MM.1S (cell line): ENCODE measurements at regions not wholly inside any gene's neighbourhood (a gene's known extent, or its start where the extent isn't known, plus 50 kb on each side); places are given as distances from the start of the nearest gene placed in this dataset.
"Not testable (repeated sequence)": the region's sequence is repeated elsewhere in the genome, so short reads cannot be mapped to it uniquely, and the experiment has no call there.

Source experiments
- DNase-seq: peaks from one replicate; pipeline ENCODE4 v3.0.0-alpha.2; 2015
- H2AFZ ChIP-seq: fragments of 300-600 bp; sonication (generic); 2 replicates; pipeline ENCODE4 v1.6.0; 2016; ENCODE audit warnings: antibody characterized with exemption, low read length
- H3F3A ChIP-seq: fragments of 300-600 bp; sonication (generic); 2 replicates; pipeline ENCODE4 v1.6.1; 2016; ENCODE audit warnings: mild to moderate bottlenecking, antibody characterized with exemption, low read length, moderate library complexity, mixed read lengths; ENCODE audit not compliant: insufficient read depth
- H3K27ac ChIP-seq: fragments of 300-600 bp; sonication (generic); 2 replicates; pipeline ENCODE4 v1.5.1; 2016; ENCODE audit warnings: mild to moderate bottlenecking, low read length
- H3K27me3 ChIP-seq: fragments of 300-600 bp; sonication (generic); replicated peaks from 2 replicates; pipeline ENCODE4 v1.6.0; 2016; ENCODE audit warnings: low read length; ENCODE audit not compliant: insufficient read depth
- H3K36me3 ChIP-seq: fragments of 300-600 bp; sonication (generic); replicated peaks from 2 replicates; pipeline ENCODE4 v1.6.1; 2016; ENCODE audit warnings: mild to moderate bottlenecking, low read length, mixed read lengths; ENCODE audit not compliant: insufficient read depth
- H3K4me1 ChIP-seq: fragments of 300-600 bp; sonication (generic); 2 replicates; pipeline ENCODE4 v1.6.1; 2016; ENCODE audit warnings: low read length, mixed read lengths
- H3K4me2 ChIP-seq: fragments of 300-600 bp; sonication (generic); 2 replicates; pipeline ENCODE4 v1.6.0; 2016; ENCODE audit warnings: low read depth, low read length
- H3K4me3 ChIP-seq: fragments of 300-600 bp; sonication (generic); 2 replicates; pipeline ENCODE4 v1.5.1; 2016; ENCODE audit warnings: low read length, mixed read lengths
- H3K79me2 ChIP-seq: fragments of 300-600 bp; sonication (generic); 2 replicates; pipeline ENCODE4 v1.6.1; 2016; ENCODE audit warnings: mixed run types, low read length, mixed read lengths
- H3K9ac ChIP-seq: fragments of 300-600 bp; sonication (generic); 2 replicates; pipeline ENCODE4 v1.6.1; 2016; ENCODE audit warnings: low read length, mixed read lengths
- H3K9me2 ChIP-seq: fragments of 300-600 bp; sonication (generic); replicated peaks from 2 replicates; pipeline ENCODE4 v1.6.1; 2016; ENCODE audit warnings: mild to moderate bottlenecking, low read length, mixed read lengths; ENCODE audit not compliant: insufficient read depth
- H3K9me3 ChIP-seq: fragments of 300-600 bp; sonication (generic); replicated peaks from 2 replicates; pipeline ENCODE4 v1.6.1; 2016; ENCODE audit warnings: mild to moderate bottlenecking, low read length, mixed read lengths; ENCODE audit not compliant: insufficient read depth
- H4K20me1 ChIP-seq: fragments of 300-600 bp; sonication (generic); 2 replicates; pipeline ENCODE4 v1.6.1; 2016; ENCODE audit warnings: mild to moderate bottlenecking, low read length, moderate library complexity, mixed read lengths; ENCODE audit not compliant: insufficient read depth
- EZH2 ChIP-seq: fragments of 300-600 bp; sonication (generic); optimal IDR thresholded peaks from 2 replicates; pipeline ENCODE3; 2017; ENCODE audit warnings: low read depth, mild to moderate bottlenecking, antibody characterized with exemption, low read length, mixed read lengths
- EZH2phosphoT487 ChIP-seq: fragments of 300-600 bp; sonication (generic); IDR thresholded peaks from 2 replicates; pipeline ENCODE4 v1.6.1; 2018; ENCODE audit warnings: antibody characterized with exemption, low read length
- TF ChIP-seq, protein P1 (sequence below): fragments of 300-600 bp; sonication (generic); IDR thresholded peaks from 2 replicates; pipeline ENCODE4 v1.5.1; 2016; ENCODE audit warnings: antibody characterized with exemption, low read length, mixed read lengths

DNA sequence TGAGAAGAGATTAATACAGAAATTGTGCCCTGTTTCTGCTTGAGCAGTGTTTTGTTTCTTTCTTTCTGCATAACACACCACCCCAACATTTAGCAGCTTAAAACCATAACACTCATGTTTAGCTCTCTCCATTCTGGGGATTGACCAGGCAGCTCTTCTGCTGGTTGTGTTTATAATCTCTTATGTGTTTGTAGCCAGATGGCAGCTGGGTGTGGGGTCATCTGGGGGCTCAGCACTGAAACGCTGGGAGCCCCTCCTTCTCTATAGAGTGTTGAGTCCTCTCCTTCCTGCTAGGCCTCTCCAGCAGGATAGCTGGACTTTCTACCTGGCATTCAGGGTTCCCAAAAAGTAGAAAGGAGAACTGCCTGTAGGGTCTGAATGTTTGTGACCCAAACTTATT lies 270.6 kb downstream of the TTC8 start:
- H3K4me3 ChIP-seq: no peak overlapping the region
- H3K9me2 ChIP-seq: no peaks in the 10 kb centered on the region
- H3K79me2 ChIP-seq: no peaks in the 10 kb centered on the region
- no peaks in the 10 kb centered on the region for H4K20me1 ChIP-seq
- H3K27ac ChIP-seq: no peak overlapping the region
- DNase-seq: no peak
- TF ChIP-seq, protein P1, sequence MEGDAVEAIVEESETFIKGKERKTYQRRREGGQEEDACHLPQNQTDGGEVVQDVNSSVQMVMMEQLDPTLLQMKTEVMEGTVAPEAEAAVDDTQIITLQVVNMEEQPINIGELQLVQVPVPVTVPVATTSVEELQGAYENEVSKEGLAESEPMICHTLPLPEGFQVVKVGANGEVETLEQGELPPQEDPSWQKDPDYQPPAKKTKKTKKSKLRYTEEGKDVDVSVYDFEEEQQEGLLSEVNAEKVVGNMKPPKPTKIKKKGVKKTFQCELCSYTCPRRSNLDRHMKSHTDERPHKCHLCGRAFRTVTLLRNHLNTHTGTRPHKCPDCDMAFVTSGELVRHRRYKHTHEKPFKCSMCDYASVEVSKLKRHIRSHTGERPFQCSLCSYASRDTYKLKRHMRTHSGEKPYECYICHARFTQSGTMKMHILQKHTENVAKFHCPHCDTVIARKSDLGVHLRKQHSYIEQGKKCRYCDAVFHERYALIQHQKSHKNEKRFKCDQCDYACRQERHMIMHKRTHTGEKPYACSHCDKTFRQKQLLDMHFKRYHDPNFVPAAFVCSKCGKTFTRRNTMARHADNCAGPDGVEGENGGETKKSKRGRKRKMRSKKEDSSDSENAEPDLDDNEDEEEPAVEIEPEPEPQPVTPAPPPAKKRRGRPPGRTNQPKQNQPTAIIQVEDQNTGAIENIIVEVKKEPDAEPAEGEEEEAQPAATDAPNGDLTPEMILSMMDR: no peak
- TF ChIP-seq EZH2phosphoT487: no peak
- TF ChIP-seq EZH2: no peak
- no peaks in the 10 kb centered on the region for H3K36me3 ChIP-seq
- H3K9me3 ChIP-seq: no peaks in the 10 kb centered on the region
- H3K4me1 ChIP-seq: no peaks in the 10 kb centered on the region
- no peak overlapping the region for H2AFZ ChIP-seq
- H3K9ac ChIP-seq: no peak overlapping the region
- H3K27me3 ChIP-seq: no peaks in the 10 kb centered on the region
- H3K4me2 ChIP-seq: no peak overlapping the region
- H3F3A ChIP-seq: no peaks in the 10 kb centered on the region

DNA sequence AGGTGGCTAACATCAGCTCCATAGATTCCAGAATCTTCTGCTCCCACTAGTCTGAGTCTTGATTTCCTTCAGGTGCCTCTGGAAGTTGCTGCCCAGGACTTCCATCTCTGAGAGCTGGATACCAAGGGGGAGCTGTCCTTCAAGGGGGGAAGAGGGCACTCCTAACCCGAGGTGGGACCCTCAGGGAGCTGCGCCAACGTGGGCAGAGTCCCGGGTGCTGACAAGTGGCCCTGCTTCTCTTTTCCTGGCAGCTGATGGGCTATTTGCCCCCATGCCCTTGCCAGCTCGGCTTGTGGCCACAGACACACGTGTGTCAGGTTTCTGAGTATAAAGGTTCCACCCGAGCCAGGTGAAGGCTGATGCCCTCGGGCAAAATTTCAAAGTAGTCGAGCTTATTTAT lies 272.5 kb downstream of the TTC8 start:
- Histone ChIP-seq H3K4me1 (no peaks in the 10 kb centered on the region), H3K27me3 (no peaks in the 10 kb centered on the region), H3K9ac (no peak overlapping the region), H3K4me2 (no peak overlapping the region), H3F3A (no peaks in the 10 kb centered on the region), H3K36me3 (no peaks in the 10 kb centered on the region), H4K20me1 (no peaks in the 10 kb centered on the region), H3K79me2 (no peaks in the 10 kb centered on the region), H3K27ac (no peak overlapping the region), H3K9me3 (no peaks in the 10 kb centered on the region), H3K4me3 (no peak overlapping the region), H3K9me2 (no peaks in the 10 kb centered on the region), H2AFZ (no peak overlapping the region)
- DNase-seq: no peak
- TF ChIP-seq EZH2phosphoT487: no peak
- TF ChIP-seq, protein P1: no peak
- no peak for TF ChIP-seq EZH2

DNA sequence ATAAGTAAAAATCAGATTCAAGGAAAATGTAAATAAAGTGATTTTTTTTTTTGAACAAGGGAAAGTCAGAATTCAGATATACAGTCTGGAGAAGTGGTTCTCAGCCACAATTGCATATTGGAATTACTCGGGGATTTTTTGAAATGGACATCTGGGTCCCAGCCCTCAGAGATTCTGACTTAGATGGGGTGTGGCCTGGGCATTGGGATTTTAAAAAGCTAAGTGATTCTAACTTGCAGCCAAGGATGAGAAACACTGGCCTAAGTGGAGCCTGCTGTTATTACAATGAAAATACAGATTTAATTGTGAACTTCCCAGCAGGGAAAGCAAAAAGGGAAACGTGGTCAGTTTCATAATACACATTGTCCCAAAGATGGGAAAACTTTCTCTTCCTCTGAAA lies 273.8 kb downstream of the TTC8 start:
- Histone ChIP-seq H3K27me3 (no peaks in the 10 kb centered on the region), H3K9me3 (no peaks in the 10 kb centered on the region), H3K36me3 (no peaks in the 10 kb centered on the region), H3K27ac (no peak overlapping the region), H2AFZ (no peak overlapping the region), H3K79me2 (no peaks in the 10 kb centered on the region), H3K4me1 (no peaks in the 10 kb centered on the region), H3K4me2 (no peak overlapping the region), H3F3A (no peaks in the 10 kb centered on the region), H3K4me3 (no peak overlapping the region), H3K9ac (no peak overlapping the region), H3K9me2 (no peaks in the 10 kb centered on the region), H4K20me1 (no peaks in the 10 kb centered on the region)
- TF ChIP-seq EZH2: no peak
- TF ChIP-seq, protein P1: no peak
- TF ChIP-seq EZH2phosphoT487: no peak
- no peak for DNase-seq

DNA sequence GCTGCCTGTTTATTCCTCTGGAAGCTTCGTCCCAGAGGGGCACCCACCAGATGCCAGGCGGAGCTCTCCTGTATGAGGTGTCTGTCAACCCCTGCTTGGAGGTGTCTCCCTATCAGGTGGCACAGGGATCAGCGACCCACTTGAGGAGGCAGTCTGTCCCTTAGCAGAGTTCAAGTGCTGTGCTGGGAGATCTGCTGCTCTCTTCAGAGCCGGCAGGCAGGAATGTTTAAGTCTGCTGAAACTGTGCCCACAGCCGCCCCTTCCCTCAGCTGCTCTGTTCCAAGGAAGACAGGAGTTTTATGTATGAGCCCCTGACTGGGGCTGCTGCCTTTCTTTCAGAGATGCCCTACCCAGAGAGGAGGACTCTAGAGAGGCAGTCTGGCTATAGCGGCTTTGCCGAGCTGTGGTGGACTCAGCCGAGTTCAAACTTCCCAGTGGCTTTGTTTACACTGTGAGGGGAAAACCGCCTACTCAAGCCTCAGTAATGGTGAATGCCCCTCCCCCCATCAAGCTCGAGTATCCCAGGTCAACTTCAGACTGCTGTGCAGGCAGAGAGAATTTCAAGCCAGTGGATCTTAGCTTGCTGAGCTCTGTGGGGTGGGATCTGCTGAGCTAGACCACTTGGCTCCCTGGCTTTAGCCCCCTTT lies 279.8 kb downstream of the TTC8 start:
- H3K4me2 ChIP-seq, H2AFZ ChIP-seq: not testable (repeated sequence)

DNA sequence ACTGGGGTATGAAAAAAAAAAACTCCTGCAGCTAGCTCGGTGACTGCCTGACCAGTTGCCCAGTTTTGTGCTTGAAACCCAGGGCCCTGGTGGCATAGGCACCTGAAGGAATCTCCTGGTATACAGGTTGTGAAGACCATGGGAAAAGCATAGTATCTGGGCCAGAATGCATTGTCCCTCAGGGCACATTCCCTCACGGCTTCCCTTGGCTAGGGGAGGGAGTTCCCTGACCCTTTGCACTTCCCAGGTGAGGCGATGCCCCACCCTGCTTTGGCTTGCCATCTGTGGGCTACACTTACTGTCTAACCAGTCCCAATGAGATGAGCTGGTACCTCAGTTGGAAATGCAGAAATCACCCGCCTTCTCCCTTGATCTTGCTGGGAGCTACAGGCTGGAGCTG lies 280.4 kb downstream of the TTC8 start:
- not testable (repeated sequence) for H3K9me3 ChIP-seq, H4K20me1 ChIP-seq, H3K27me3 ChIP-seq, H3F3A ChIP-seq, H3K9ac ChIP-seq, H3K27ac ChIP-seq, H2AFZ ChIP-seq, H3K4me1 ChIP-seq, H3K4me3 ChIP-seq, H3K4me2 ChIP-seq, DNase-seq, H3K79me2 ChIP-seq, H3K36me3 ChIP-seq, H3K9me2 ChIP-seq

More for the DNA sequence above, 279.8 kb downstream of the TTC8 start:
- not testable (repeated sequence) for H3K4me3 ChIP-seq, H3K4me1 ChIP-seq, DNase-seq, H3K9me3 ChIP-seq, H3K79me2 ChIP-seq, H3K27ac ChIP-seq, H3K9ac ChIP-seq, H3F3A ChIP-seq, H3K27me3 ChIP-seq, H3K9me2 ChIP-seq, H3K36me3 ChIP-seq, H4K20me1 ChIP-seq
